ENCODE measurements at regions not wholly inside any gene's neighbourhood (a gene's known extent, or its start where the extent isn't known, plus 50 kb on each side); places are given as distances from the start of the nearest gene placed in this dataset.

DNA sequence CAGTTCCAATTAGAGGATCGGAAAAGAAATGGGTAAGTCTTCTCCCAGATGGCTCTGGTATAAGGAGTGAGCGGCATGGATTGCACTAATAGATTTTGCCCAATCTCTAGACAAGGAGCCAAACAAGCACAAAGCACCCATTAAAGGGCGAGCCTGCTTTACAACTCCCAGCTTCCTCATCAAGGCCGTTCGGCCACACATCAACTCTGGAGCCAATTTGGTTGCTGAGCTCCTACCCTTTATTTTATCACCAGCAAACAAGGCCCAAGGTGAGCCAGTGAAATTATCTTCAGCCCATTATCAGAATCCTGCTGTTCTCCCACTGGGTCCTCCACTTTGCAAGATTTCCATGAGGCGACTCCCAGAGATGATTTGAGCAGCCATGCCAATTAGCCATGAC lies 292.2 kb upstream of the NPVF start:
- no peak for DNase-seq

- DNase-seq, result no peak
Observed at GRCh38 chr7:25521236-25521635, 292.9 kb upstream of the NPVF start.

DNA sequence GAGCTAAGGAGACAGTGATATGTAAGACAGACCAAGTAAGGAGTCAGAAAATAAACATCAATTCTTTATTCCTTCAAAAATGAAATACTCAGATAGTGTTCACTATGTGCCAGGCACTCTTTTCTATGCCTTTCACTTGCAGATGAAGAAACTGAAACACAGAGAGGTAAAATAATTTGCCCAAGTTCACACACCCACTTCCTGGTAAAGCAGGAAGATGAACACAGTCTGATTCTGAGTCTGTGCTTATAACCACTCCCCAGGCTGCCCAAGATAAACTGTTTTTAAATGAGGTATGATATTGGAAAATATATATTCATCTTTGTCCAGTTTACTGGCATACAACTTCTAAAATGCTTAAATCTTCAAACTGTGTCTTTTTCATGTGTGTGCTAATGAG lies 294.4 kb upstream of the NPVF start:
- no peak for DNase-seq

DNA sequence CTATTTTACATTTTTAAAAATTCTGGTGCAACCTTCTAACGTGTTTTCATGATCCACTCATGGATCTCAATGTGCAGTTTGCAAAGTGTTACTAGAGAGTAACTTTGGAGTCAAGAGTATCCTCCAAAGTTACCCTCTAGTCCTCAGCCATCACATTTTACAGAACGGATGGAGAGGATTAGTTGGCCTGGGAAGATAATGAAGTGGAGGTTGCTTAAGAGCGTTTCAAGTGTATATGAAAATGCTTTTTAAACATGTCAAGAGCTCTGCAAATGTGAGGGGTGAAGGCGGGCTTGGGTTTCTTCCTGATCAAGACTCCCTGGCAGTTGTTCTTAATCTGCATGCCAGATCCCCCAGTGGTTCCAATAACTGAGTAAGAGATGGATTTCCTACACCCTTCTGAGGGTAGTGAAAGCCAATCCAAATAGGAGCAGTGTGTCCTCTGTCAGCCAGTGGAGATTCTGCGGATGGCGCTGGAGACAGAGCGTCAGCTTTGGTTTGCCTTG lies 299.4 kb upstream of the NPVF start:
- no peak for DNase-seq

DNA sequence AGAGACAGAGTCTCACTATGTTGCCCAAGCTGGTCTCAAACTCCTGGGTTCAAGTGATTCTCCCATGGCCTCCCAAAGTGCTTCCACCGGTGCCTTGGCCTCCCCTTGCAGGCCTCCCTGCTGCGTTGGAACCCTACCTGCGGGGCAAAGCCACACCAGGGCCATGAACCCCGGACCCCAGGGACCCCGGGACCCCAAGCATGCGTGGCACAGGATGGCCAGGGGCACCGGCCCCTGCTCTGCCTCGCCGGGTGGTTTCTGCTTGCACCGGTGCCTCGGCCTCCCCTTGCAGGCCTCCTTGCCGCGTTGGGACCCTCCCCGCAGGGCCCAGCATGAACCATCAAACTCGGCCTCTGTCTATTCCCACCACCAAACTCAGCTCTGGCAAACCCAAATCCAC lies 301.0 kb upstream of the NPVF start:
- no peak for DNase-seq

DNA sequence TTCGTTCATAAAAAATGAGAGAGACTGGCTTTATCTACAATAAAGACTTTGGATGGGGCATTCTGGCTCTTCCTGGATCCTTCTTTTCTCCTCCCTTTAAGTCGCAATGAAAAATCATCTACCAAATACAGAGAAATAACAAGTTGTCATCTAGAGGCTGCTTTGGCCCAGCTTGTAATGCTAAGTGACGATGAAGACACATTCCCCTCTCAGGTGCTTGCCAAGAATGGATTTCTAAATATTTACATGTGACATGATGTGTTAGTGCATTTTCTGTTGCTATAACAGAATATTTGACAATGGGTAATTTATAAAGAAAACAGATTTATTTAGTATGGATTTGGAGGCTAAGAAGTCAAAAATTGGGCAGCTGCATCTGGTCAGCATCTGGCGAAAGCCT lies 308.6 kb upstream of the NPVF start:
- no peak for DNase-seq

DNA sequence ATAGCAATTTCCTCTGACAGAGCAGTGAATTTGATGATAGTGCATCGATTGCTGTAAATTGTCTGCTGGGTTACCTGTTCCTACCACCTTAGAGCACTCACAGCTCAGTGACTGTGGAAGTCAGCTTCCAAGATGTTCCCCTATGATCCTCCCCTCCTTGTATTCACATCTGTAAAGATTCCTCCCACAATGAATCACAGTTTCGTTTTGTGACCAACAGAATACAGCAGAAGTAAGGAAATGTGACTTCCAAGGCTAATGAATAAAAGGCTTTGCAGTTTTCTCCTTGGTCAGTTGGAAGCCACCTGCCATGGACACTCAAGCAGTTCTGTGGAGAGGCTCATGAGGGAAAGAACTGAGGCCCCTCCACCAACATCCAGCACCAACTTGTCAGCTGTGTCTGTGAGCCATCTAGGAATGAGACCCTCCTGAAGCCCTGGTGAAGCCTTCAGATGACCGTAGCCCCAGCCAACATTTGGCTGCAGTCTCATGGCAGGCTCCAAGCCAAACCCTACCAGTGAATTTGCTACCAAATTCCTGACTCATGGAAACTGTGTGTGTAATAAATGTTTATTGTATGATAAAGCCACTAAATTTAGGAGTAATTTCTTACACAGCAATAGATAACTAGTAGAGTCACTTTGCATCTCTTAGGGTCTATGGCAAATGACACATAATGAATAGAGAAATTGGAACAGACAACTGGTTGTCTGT lies 309.5 kb upstream of the NPVF start:
- DNase-seq, result no peak

DNA sequence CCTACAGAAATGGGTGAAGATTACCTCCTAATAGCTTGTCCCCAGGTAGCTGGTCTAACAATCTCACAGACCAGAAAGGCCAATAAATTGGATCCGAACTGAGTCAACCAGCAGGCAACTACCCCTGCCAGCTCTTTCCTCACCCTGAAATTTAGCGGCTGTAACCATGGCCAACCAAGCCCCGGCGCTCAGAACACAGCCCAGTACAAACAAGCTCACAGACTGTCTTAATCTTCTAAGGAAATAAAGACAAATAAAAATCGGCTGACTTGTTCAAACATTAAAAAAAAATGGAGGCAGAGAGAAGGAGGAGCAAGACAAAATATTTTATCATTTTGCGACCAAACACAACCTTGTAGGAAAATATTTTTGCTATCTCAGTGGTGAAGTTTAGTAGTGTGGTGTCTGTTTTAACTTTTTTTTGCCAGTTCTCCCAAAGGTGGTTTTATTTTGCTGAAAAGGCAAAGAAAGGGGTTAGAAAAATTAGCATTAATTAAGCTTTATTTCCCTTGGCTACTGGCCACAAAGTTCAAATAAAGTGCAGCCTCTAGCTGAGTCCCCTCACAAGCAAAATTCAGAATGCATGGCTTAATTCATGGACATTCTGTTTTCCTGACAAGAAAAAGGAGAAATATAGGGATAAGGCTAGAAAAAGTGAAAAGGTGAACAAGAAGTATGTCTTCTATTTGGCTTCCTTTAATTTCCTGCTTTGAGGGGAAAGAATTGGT lies 313.0 kb upstream of the NPVF start:
- DNase-seq, result no peak

DNA sequence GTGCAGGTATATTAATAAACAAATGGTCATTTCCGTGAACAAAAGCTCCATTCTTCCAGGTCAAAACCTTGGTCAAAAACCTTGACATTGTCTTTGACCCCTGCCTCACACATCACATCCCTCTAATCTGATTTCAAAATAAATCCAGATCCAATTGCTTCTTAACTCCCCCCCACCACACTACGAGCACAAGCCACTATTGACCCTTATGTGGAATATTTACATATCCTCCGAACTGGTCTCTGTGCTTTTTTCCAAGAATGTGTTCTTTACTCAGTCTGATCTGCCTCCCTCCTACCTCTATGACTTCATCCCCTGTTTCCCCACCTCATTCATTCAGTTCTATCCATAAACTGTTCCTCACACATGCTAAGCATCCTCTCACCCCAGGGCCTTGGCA lies 313.6 kb upstream of the NPVF start:
- no peak for DNase-seq

DNA sequence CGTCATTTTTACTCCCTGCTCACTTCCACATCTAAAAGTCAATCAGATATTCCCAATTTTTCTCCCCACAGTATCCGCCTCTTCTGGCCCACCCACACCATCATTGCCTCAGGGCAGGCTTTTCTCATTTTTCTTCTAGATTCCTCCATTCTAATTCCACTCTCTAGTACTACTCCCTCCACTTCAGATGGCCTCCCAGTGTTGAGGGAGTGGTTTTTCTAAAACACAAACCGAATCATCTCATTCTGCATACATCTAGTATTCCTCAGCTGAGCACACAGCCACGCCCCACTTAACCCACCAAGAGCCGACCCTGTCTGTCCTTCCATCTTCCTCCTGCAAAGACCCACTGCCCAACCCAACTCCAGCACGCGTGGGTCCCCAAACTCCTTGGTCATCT lies 314.9 kb upstream of the NPVF start:
- DNase-seq, result no peak

GRCh38 chr7:25543798-25544197 lies 315.5 kb upstream of the NPVF start:
- DNase-seq, result no peak

DNA sequence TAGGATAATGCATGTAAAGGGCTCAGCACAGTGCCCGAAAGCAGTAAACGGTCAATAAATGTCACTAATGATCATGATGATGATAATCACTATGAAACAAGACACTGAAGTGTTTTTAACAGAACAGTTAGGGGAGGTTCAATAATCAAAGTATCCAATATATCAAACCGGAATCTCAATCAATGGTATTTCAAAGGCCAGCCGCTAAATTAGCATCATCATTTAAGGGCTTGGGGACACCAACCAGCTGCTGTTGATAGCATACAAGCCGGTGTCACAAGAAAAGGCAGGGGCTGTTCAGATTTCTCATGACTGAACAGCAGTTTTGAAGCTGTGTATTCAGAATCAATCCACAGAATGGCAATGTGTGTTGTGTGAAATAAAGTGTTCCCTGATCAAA lies 316.0 kb upstream of the NPVF start:
- DNase-seq, result no peak

- DNase-seq, result no peak
Observed at GRCh38 chr7:25545124-25546008, 317.1 kb upstream of the NPVF start.

DNA sequence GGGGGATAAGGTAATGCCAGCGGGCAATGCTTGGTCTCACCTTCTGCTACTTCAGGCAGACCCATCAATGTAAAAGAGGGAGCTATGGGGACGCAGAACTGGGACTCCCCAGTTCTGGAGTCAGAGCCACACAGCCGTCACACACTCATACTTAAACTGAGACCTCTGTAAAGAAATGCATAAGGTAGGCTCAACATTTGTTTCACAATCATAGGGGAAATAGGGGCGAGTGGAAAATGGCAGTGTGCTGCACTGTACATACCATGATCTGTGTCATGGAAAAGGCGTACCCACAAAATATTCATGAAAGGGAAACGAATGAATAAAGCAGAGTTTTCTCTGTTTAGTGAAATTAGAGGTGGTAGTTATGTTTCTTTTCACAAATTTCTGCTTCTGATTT lies 318.0 kb upstream of the NPVF start:
- DNase-seq, result no peak

GRCh38 chr7:25549271-25549921 lies 321.1 kb upstream of the NPVF start:
- no peak for DNase-seq

- DNase-seq, result no peak
Observed at GRCh38 chr7:25550149-25550548, 321.9 kb upstream of the NPVF start.

- DNase-seq, result no peak
Observed at GRCh38 chr7:25552998-25553397, 324.7 kb upstream of the NPVF start.

DNA sequence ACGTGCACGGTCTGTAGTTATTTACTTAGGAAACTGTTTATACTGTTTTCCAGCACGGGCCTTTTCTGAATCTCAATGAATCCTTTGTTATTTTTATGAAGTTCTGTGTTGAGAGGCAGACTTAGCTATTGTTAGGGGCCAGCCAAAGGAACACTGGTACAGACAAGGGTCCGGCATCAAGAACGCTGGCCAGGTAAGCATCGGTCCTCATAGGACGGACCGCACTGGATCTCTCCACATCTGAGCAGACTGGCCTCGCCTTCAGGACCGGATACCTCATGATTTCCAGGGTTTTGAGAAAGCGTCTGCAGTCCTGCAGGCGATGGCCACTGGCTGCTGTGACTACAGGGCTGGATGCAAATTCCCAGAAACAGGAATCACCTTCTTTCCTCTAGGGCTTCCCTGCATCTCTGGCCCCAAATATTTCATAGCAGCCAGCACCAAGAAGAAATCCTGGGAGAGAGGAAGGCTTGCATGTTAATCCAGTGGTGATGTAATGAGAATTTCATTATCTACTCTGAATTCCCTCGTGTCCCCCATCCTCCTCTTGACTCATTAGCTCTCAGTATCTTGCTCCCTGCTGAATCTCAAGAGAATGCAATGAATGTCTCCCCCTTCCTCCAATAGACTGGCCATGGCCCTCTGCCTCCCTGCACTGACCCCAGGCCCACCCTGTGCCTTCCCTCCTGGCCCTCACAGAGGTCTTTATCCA lies 325.4 kb upstream of the NPVF start:
- DNase-seq, result no peak

- no peak for DNase-seq
Observed at GRCh38 chr7:25557379-25557917, 329.2 kb upstream of the NPVF start.

DNA sequence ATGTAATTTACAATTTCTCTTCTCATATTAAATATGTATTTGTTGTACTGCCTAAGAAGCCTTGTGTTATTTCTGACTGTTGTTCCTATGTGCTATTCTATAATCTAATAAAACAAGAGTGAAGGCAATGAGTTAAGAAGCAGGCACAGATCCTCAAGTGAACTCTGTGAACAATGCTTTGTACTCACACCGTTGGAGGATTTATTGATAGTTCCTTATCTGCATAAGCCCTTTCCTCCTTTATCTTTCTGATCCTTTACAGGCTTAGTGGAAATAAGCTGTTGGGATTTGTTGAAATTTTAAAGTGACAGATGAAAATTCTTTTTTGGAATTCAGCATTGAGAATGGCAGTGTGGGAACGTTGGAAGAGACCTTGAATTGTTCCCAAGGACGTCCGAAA lies 329.6 kb upstream of the NPVF start:
- no peak for DNase-seq

DNA sequence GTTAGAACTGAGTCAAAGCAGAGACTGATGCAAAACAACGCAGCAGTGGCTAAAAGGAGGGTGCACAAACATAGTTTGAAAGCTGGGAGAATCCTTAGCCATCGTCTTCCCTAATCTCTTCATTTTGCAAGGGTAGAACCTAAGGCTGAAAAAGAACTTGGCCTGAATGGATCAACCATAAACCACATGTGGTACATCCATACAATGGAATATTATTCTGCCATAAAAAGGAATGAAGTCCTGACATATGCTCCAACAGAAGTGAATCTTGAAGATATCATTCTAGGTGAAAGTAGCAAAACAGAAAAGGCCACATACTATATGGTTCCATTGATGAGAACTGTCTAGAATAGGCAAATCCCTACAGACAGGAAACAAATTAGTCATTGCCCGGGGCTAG lies 330.3 kb upstream of the NPVF start:
- no peak for DNase-seq
